HepG2 (cell line): ENCODE measurements at regions not wholly inside any gene's neighbourhood (a gene's known extent, or its start where the extent isn't known, plus 50 kb on each side); places are given as distances from the start of the nearest gene placed in this dataset.

Source experiments
- CC2D1A ChIP-seq: sonication (generic); formaldehyde crosslinking; IDR thresholded peaks from 2 replicates; pipeline ENCODE4 v1.8.1; 2023; ENCODE audit warnings: mild to moderate bottlenecking, missing genetic modification reagents
- ETV5 ChIP-seq: IDR thresholded peaks from 2 replicates; pipeline ENCODE4 v1.6.1; 2018; ENCODE audit warnings: missing biosample characterization, missing genetic modification reagents, inconsistent platforms, borderline replicate concordance
- HIVEP1 ChIP-seq: sonication (generic); formaldehyde crosslinking; IDR thresholded peaks from 2 replicates; pipeline ENCODE4 v1.4.0; 2020; ENCODE audit warnings: mild to moderate bottlenecking, missing genetic modification reagents
- HNRNPLL ChIP-seq: fragments of 200-400 bp; formaldehyde crosslinking; IDR thresholded peaks from 2 replicates; pipeline ENCODE4 v1.6.1; 2017; ENCODE audit warnings: mild to moderate bottlenecking, low read depth, low read length; ENCODE audit not compliant: poor library complexity, severe bottlenecking
- KDM2A ChIP-seq: sonication (generic); formaldehyde crosslinking; IDR thresholded peaks from 2 replicates; pipeline ENCODE4 v1.4.0; 2020; ENCODE audit warnings: low read depth, missing genetic modification reagents, borderline replicate concordance
- PHF8 ChIP-seq: sonication (generic); formaldehyde crosslinking; IDR thresholded peaks from 2 replicates; pipeline ENCODE4 v1.5.0; 2020; ENCODE audit warnings: missing genetic modification reagents
- PTBP1 ChIP-seq: fragments of 200-400 bp; formaldehyde crosslinking; IDR thresholded peaks from 2 replicates; pipeline ENCODE4 v1.6.1; 2018; ENCODE audit warnings: low read length, low read depth; ENCODE audit not compliant: poor library complexity, severe bottlenecking
- REPIN1 ChIP-seq: sonication (generic); formaldehyde crosslinking; IDR thresholded peaks from 2 replicates; pipeline ENCODE4 v1.8.0; 2022; ENCODE audit warnings: missing genetic modification reagents, low read depth, mild to moderate bottlenecking, borderline replicate concordance
- RFX1 ChIP-seq: fragments of 450-650 bp; IDR thresholded peaks from 2 replicates; pipeline ENCODE4 v1.6.1; 2017
- SALL1 ChIP-seq: sonication (generic); formaldehyde crosslinking; IDR thresholded peaks from 2 replicates; pipeline ENCODE4 v1.8.0; 2022; ENCODE audit warnings: mild to moderate bottlenecking, missing genetic modification reagents
- SPEN ChIP-seq: sonication (generic); formaldehyde crosslinking; IDR thresholded peaks from 2 replicates; pipeline ENCODE4 v1.5.1; 2020; ENCODE audit warnings: low read depth, mild to moderate bottlenecking, missing genetic modification reagents
- SRSF9 ChIP-seq: fragments of 200-400 bp; formaldehyde crosslinking; IDR thresholded peaks from 2 replicates; pipeline ENCODE4 v1.6.1; 2018; ENCODE audit warnings: borderline replicate concordance, mild to moderate bottlenecking, low read depth, low read length; ENCODE audit not compliant: insufficient read depth, poor library complexity, severe bottlenecking
- SRY ChIP-seq: sonication (generic); formaldehyde crosslinking; IDR thresholded peaks from 2 replicates; pipeline ENCODE4 v1.8.0; 2022; ENCODE audit warnings: mild to moderate bottlenecking, missing genetic modification reagents
- TSC22D2 ChIP-seq: sonication (generic); formaldehyde crosslinking; IDR thresholded peaks from 2 replicates; pipeline ENCODE4 v1.5.1; 2020; ENCODE audit warnings: missing genetic modification reagents, mild to moderate bottlenecking, borderline replicate concordance
- ZIK1 ChIP-seq: sonication (generic); formaldehyde crosslinking; IDR thresholded peaks from 2 replicates; pipeline ENCODE4 v1.5.0; 2020; ENCODE audit warnings: mild to moderate bottlenecking, low read depth, missing genetic modification reagents, borderline replicate concordance
- ZMYM4 ChIP-seq: sonication (generic); formaldehyde crosslinking; IDR thresholded peaks from 2 replicates; pipeline ENCODE4 v1.8.1; 2023; ENCODE audit warnings: mild to moderate bottlenecking, missing genetic modification reagents
- ZNF160 ChIP-seq: sonication (generic); formaldehyde crosslinking; IDR thresholded peaks from 2 replicates; pipeline ENCODE4 v1.8.0; 2022; ENCODE audit warnings: mild to moderate bottlenecking, inconsistent platforms, missing genetic modification reagents
- ZNF678 ChIP-seq: sonication (generic); formaldehyde crosslinking; IDR thresholded peaks from 2 replicates; pipeline ENCODE4 v1.4.0; 2020; ENCODE audit warnings: mild to moderate bottlenecking, missing genetic modification reagents
- ZNF709 ChIP-seq: sonication (generic); formaldehyde crosslinking; IDR thresholded peaks from 2 replicates; pipeline ENCODE4 v1.5.0; 2020; ENCODE audit warnings: mild to moderate bottlenecking, missing genetic modification reagents
- ZNF878 ChIP-seq: sonication (generic); formaldehyde crosslinking; IDR thresholded peaks from 2 replicates; pipeline ENCODE4 v1.8.1; 2023; ENCODE audit warnings: mild to moderate bottlenecking, missing genetic modification reagents, moderate library complexity
- TF ChIP-seq, protein P1 (sequence below): IDR thresholded peaks from 2 replicates; pipeline ENCODE4 v1.6.1; 2016
- TF ChIP-seq, protein P2 (sequence below): sonication (generic); IDR thresholded peaks from 2 replicates; pipeline ENCODE4 v1.6.1; 2016; ENCODE audit warnings: low read depth, borderline replicate concordance
- TF ChIP-seq, protein P3 (sequence below): sonication (generic); formaldehyde crosslinking; IDR thresholded peaks from 2 replicates; pipeline ENCODE4 v1.5.1; 2020; ENCODE audit warnings: mild to moderate bottlenecking, moderate library complexity, missing genetic modification reagents
- TF ChIP-seq, protein P4 (sequence below): sonication (generic); formaldehyde crosslinking; IDR thresholded peaks from 2 replicates; pipeline ENCODE4 v1.5.0; 2020; ENCODE audit warnings: missing genetic modification reagents

DNA sequence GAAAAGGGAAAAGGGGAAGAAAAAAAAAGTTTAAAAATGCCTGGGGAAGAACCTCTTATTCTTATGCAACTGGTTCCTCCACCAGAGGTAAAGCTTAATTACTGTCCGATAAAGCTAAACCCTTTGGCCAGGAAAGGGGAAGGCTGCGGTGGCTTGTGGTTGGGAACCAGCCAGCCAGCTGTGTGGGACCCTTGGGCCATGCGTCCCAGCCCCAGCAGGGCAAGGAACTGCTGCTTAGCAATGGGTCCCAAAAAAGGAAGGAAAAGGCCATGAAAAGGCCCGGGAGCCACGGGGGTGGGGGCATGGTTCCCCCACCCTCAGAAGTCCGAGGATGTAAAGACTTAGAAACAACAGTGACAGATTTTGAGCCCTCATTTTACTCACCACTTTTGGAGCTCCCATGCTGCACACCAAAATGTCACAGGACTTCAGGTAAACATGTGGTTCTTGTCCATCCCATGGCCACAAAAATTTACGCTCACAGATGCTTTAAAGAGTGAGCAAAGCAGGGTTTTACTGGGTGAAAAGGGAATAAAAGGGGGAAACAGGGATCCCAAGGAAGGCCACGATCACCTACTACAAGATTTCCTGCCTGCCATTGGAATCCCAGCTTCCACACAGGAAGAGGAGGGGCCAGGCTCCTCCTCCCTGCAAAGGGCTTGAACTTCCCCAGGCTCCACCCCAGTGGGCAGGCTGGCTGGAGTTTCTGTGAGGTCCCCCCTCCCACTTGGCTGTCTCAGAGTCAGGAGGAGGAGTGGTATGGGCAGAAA lies 1234.7 kb upstream of the GJE1 start (continued):
- TF ChIP-seq, protein P1, sequence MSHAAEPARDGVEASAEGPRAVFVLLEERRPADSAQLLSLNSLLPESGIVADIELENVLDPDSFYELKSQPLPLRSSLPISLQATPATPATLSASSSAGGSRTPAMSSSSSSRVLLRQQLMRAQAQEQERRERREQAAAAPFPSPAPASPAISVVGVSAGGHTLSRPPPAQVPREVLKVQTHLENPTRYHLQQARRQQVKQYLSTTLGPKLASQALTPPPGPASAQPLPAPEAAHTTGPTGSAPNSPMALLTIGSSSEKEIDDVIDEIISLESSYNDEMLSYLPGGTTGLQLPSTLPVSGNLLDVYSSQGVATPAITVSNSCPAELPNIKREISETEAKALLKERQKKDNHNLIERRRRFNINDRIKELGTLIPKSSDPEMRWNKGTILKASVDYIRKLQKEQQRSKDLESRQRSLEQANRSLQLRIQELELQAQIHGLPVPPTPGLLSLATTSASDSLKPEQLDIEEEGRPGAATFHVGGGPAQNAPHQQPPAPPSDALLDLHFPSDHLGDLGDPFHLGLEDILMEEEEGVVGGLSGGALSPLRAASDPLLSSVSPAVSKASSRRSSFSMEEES, result no peak
- TF ChIP-seq SRY (CRISPR knock-in tag) (peak; percentile 25; the same call in 1 of the 2 replicates), ZNF709 (CRISPR knock-in tag) (0 out of 2 replicates have a peak, but pooled peaks have one; percentile 72), SPEN (peak; percentile 72; the same call in 1 of the 2 replicates), PHF8 (CRISPR knock-in tag) (peak; percentile 87), SALL1 (CRISPR knock-in tag) (peak; percentile 52), ZNF160 (CRISPR knock-in tag) (0 out of 2 replicates have a peak, but pooled peaks have one; percentile 30), SRSF9 (no peak), ZMYM4 (CRISPR knock-in tag) (peak; percentile 94), RFX1 (no peak), ETV5 (CRISPR knock-in tag) (peak; percentile 72), ZNF878 (CRISPR knock-in tag) (0 out of 2 replicates have a peak, but pooled peaks have one; percentile 36), ZIK1 (CRISPR knock-in tag) (no peak), TSC22D2 (CRISPR knock-in tag) (peak; percentile 35; the same call in 1 of the 2 replicates), REPIN1 (CRISPR knock-in tag) (peak; percentile 30; the same call in 1 of the 2 replicates), HIVEP1 (CRISPR knock-in tag) (0 out of 2 replicates have a peak, but pooled peaks have one; percentile 20), HNRNPLL (no peak), ZNF678 (no peak), KDM2A (CRISPR knock-in tag) (peak; percentile 57; the same call in 1 of the 2 replicates), CC2D1A (CRISPR knock-in tag) (no peak), PTBP1 (no peak)
- TF ChIP-seq, protein P2, sequence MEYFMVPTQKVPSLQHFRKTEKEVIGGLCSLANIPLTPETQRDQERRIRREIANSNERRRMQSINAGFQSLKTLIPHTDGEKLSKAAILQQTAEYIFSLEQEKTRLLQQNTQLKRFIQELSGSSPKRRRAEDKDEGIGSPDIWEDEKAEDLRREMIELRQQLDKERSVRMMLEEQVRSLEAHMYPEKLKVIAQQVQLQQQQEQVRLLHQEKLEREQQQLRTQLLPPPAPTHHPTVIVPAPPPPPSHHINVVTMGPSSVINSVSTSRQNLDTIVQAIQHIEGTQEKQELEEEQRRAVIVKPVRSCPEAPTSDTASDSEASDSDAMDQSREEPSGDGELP, result peak; percentile 54; the same call in 1 of the 2 replicates
- TF ChIP-seq, protein P3, sequence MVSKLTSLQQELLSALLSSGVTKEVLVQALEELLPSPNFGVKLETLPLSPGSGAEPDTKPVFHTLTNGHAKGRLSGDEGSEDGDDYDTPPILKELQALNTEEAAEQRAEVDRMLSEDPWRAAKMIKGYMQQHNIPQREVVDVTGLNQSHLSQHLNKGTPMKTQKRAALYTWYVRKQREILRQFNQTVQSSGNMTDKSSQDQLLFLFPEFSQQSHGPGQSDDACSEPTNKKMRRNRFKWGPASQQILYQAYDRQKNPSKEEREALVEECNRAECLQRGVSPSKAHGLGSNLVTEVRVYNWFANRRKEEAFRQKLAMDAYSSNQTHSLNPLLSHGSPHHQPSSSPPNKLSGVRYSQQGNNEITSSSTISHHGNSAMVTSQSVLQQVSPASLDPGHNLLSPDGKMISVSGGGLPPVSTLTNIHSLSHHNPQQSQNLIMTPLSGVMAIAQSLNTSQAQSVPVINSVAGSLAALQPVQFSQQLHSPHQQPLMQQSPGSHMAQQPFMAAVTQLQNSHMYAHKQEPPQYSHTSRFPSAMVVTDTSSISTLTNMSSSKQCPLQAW (CRISPR knock-in tag), result no peak
- TF ChIP-seq, protein P4, sequence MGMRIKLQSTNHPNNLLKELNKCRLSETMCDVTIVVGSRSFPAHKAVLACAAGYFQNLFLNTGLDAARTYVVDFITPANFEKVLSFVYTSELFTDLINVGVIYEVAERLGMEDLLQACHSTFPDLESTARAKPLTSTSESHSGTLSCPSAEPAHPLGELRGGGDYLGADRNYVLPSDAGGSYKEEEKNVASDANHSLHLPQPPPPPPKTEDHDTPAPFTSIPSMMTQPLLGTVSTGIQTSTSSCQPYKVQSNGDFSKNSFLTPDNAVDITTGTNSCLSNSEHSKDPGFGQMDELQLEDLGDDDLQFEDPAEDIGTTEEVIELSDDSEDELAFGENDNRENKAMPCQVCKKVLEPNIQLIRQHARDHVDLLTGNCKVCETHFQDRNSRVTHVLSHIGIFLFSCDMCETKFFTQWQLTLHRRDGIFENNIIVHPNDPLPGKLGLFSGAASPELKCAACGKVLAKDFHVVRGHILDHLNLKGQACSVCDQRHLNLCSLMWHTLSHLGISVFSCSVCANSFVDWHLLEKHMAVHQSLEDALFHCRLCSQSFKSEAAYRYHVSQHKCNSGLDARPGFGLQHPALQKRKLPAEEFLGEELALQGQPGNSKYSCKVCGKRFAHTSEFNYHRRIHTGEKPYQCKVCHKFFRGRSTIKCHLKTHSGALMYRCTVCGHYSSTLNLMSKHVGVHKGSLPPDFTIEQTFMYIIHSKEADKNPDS (CRISPR knock-in tag), result no peak
